ENCODE measurements at regions not wholly inside any gene's neighbourhood (a gene's known extent, or its start where the extent isn't known, plus 50 kb on each side); places are given as distances from the start of the nearest gene placed in this dataset.

- Histone ChIP-seq H3K9ac (ENCODE audit: low read depth, low read length) (no peak overlapping the region), H3K4me1 (ENCODE audit: insufficient read depth, low read length) (peaks cover 22% of the 10 kb centered on the region; the same call in 1 of the 2 replicates), H3K9me3 (ENCODE audit: control insufficient read depth, insufficient read depth, low read length) (no peaks in the 10 kb centered on the region), H3K36me3 (ENCODE audit: insufficient read depth, low read length) (no peaks in the 10 kb centered on the region)
Measured at GRCh38 chr2:5374762-5375161, 317.4 kb upstream of the SOX11 start.

- Histone ChIP-seq H3K9me3 (ENCODE audit: control insufficient read depth, insufficient read depth, low read length) (no peaks in the 10 kb centered on the region), H3K36me3 (ENCODE audit: insufficient read depth, low read length) (no peaks in the 10 kb centered on the region), H3K9ac (ENCODE audit: low read depth, low read length) (no peak overlapping the region), H3K4me1 (ENCODE audit: insufficient read depth, low read length) (peaks cover 20% of the 10 kb centered on the region; the same call in 1 of the 2 replicates)
Measured at GRCh38 chr2:5377323-5377722, 314.9 kb upstream of the SOX11 start.

- no peak overlapping the region for H3K9ac ChIP-seq (ENCODE audit: low read depth, low read length)
- no peaks in the 10 kb centered on the region for H3K36me3 ChIP-seq (ENCODE audit: insufficient read depth, low read length)
- 0 out of 2 replicates have a peak, but pooled peaks cover 2% of the 10 kb centered on the region for H3K4me1 ChIP-seq (ENCODE audit: insufficient read depth, low read length)
- H3K9me3 ChIP-seq (ENCODE audit: control insufficient read depth, insufficient read depth, low read length): no peaks in the 10 kb centered on the region
Measured at GRCh38 chr2:5379811-5380210, 312.4 kb upstream of the SOX11 start.

GRCh38 chr2:5385596-5385995 lies 306.6 kb upstream of the SOX11 start:
- Histone ChIP-seq H3K9ac (ENCODE audit: low read depth, low read length) (no peak overlapping the region), H3K4me1 (ENCODE audit: insufficient read depth, low read length) (no peaks in the 10 kb centered on the region), H3K9me3 (ENCODE audit: control insufficient read depth, insufficient read depth, low read length) (no peaks in the 10 kb centered on the region), H3K36me3 (ENCODE audit: insufficient read depth, low read length) (no peaks in the 10 kb centered on the region)

GRCh38 chr2:5387406-5387805 lies 304.8 kb upstream of the SOX11 start:
- Histone ChIP-seq H3K9me3 (ENCODE audit: control insufficient read depth, insufficient read depth, low read length) (no peaks in the 10 kb centered on the region), H3K4me1 (ENCODE audit: insufficient read depth, low read length) (no peaks in the 10 kb centered on the region), H3K9ac (ENCODE audit: low read depth, low read length) (no peak overlapping the region), H3K36me3 (ENCODE audit: insufficient read depth, low read length) (no peaks in the 10 kb centered on the region)

GRCh38 chr2:5389740-5390139 lies 302.4 kb upstream of the SOX11 start:
- H3K9ac ChIP-seq (ENCODE audit: low read depth, low read length): no peak overlapping the region

GRCh38 chr2:5391362-5391761 lies 300.8 kb upstream of the SOX11 start:
- H3K36me3 ChIP-seq (ENCODE audit: insufficient read depth, low read length): no peaks in the 10 kb centered on the region
- H3K9me3 ChIP-seq (ENCODE audit: control insufficient read depth, insufficient read depth, low read length): no peaks in the 10 kb centered on the region
- H3K9ac ChIP-seq (ENCODE audit: low read depth, low read length): no peak overlapping the region
- H3K4me1 ChIP-seq (ENCODE audit: insufficient read depth, low read length): no peaks in the 10 kb centered on the region

More at GRCh38 chr2:5389740-5390139, 302.4 kb upstream of the SOX11 start:
- H3K4me1 ChIP-seq (ENCODE audit: insufficient read depth, low read length): no peaks in the 10 kb centered on the region
- no peaks in the 10 kb centered on the region for H3K36me3 ChIP-seq (ENCODE audit: insufficient read depth, low read length)
- no peaks in the 10 kb centered on the region for H3K9me3 ChIP-seq (ENCODE audit: control insufficient read depth, insufficient read depth, low read length)

- H3K9ac ChIP-seq (ENCODE audit: low read depth, low read length): no peak overlapping the region
- no peaks in the 10 kb centered on the region for H3K9me3 ChIP-seq (ENCODE audit: control insufficient read depth, insufficient read depth, low read length)
- no peaks in the 10 kb centered on the region for H3K4me1 ChIP-seq (ENCODE audit: insufficient read depth, low read length)
- H3K36me3 ChIP-seq (ENCODE audit: insufficient read depth, low read length): no peaks in the 10 kb centered on the region
Measured at GRCh38 chr2:5392658-5393057, 299.5 kb upstream of the SOX11 start.

- Histone ChIP-seq H3K9ac (ENCODE audit: low read depth, low read length) (no peak overlapping the region), H3K36me3 (ENCODE audit: insufficient read depth, low read length) (no peaks in the 10 kb centered on the region), H3K4me1 (ENCODE audit: insufficient read depth, low read length) (no peaks in the 10 kb centered on the region), H3K9me3 (ENCODE audit: control insufficient read depth, insufficient read depth, low read length) (no peaks in the 10 kb centered on the region)
Measured at GRCh38 chr2:5393474-5393873, 298.7 kb upstream of the SOX11 start.

- no peaks in the 10 kb centered on the region for H3K36me3 ChIP-seq (ENCODE audit: insufficient read depth, low read length)
- no peaks in the 10 kb centered on the region for H3K9me3 ChIP-seq (ENCODE audit: control insufficient read depth, insufficient read depth, low read length)
- H3K4me1 ChIP-seq (ENCODE audit: insufficient read depth, low read length): no peaks in the 10 kb centered on the region
- no peak overlapping the region for H3K9ac ChIP-seq (ENCODE audit: low read depth, low read length)
Measured at GRCh38 chr2:5394223-5394622, 298.0 kb upstream of the SOX11 start.

GRCh38 chr2:5401115-5401657 lies 291.0 kb upstream of the SOX11 start:
- Histone ChIP-seq H3K9me3 (ENCODE audit: control insufficient read depth, insufficient read depth, low read length) (no peaks in the 10 kb centered on the region), H3K36me3 (ENCODE audit: insufficient read depth, low read length) (no peaks in the 10 kb centered on the region), H3K4me1 (ENCODE audit: insufficient read depth, low read length) (no peaks in the 10 kb centered on the region), H3K9ac (ENCODE audit: low read depth, low read length) (no peak overlapping the region)

GRCh38 chr2:5403392-5403791 lies 288.8 kb upstream of the SOX11 start:
- Histone ChIP-seq H3K36me3 (ENCODE audit: insufficient read depth, low read length) (no peaks in the 10 kb centered on the region), H3K9me3 (ENCODE audit: control insufficient read depth, insufficient read depth, low read length) (no peaks in the 10 kb centered on the region), H3K4me1 (ENCODE audit: insufficient read depth, low read length) (no peaks in the 10 kb centered on the region), H3K9ac (ENCODE audit: low read depth, low read length) (no peak overlapping the region)

- Histone ChIP-seq H3K4me1 (ENCODE audit: insufficient read depth, low read length) (peaks cover 7% of the 10 kb centered on the region), H3K36me3 (ENCODE audit: insufficient read depth, low read length) (no peaks in the 10 kb centered on the region), H3K9me3 (ENCODE audit: control insufficient read depth, insufficient read depth, low read length) (no peaks in the 10 kb centered on the region), H3K9ac (ENCODE audit: low read depth, low read length) (no peak overlapping the region)
Measured at GRCh38 chr2:5409898-5410381, 282.2 kb upstream of the SOX11 start.

GRCh38 chr2:5410991-5411700 lies 281.0 kb upstream of the SOX11 start:
- H3K9ac ChIP-seq (ENCODE audit: low read depth, low read length): no peak overlapping the region
- H3K36me3 ChIP-seq (ENCODE audit: insufficient read depth, low read length): no peaks in the 10 kb centered on the region
- peaks cover 7% of the 10 kb centered on the region for H3K4me1 ChIP-seq (ENCODE audit: insufficient read depth, low read length)
- no peaks in the 10 kb centered on the region for H3K9me3 ChIP-seq (ENCODE audit: control insufficient read depth, insufficient read depth, low read length)

GRCh38 chr2:5412001-5412400 lies 280.2 kb upstream of the SOX11 start:
- H3K4me1 ChIP-seq (ENCODE audit: insufficient read depth, low read length): peaks cover 7% of the 10 kb centered on the region
- H3K9ac ChIP-seq (ENCODE audit: low read depth, low read length): no peak overlapping the region
- no peaks in the 10 kb centered on the region for H3K9me3 ChIP-seq (ENCODE audit: control insufficient read depth, insufficient read depth, low read length)
- no peaks in the 10 kb centered on the region for H3K36me3 ChIP-seq (ENCODE audit: insufficient read depth, low read length)

Measured in ES-I3 (cell line).